ENCODE measurements at regions not wholly inside any gene's neighbourhood (a gene's known extent, or its start where the extent isn't known, plus 50 kb on each side); places are given as distances from the start of the nearest gene placed in this dataset.

DNA sequence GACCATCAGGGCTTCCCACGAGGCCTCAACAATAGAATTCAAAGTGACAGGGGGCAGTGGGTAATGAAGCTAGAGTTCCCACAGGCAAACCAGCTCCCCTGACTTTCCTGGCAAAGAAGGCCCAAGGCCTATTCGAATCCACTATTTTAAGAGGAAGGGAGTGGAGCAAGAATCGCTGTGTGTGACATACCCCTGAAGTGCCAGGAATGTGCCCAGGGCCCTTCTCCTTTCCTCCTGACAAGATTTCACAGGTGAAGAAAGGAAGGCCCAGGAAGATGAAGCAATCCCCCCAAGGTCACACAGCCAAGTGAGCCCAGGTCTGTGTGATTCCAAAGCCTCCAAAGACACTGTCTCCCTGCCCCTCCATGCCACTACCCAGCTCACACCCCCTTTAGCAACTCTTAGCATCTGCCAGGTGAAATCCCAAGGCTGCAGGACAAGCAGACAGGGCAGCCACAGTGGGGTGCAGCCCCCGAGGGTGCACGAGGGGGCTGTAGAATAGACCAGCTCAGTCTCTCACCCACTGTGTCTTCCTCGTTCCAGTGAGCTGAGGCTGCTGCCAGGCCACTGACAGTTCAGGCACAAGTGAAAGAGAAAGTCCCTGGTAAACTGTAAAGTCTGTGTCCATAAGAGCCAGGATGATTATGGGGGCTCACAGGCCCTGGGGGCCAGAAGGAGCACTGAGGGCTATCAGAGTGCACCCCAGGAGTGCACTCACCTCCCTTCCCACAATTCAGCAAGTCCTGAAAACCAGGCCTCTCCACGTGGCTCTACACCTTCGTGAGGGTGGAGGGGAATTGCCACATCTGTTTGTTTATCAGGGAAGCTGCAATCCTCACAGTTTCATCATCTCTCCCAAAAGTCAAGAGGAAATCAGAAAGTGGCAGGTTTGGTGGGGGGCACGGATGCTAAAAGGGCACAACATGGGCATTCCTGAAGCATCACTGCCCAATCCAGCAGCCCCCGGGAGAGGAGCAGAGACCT, 70.8 kb upstream of the ZMIZ1 start:
- H3K4me1 Mint-ChIP-seq: peaks cover 4 to 7% of the 10 kb centered on the region in 2 donors
- no peak overlapping the region for H3K27ac Mint-ChIP-seq
- no peaks in the 10 kb centered on the region for H3K36me3 Mint-ChIP-seq
- H3K4me3 Mint-ChIP-seq: no peak overlapping the region
- DNase-seq: no peak
- peaks cover 3 to 12% (median 6%) of the 10 kb centered on the region in 3 donors for H3K27me3 Mint-ChIP-seq (ENCODE audit: low read depth in 3 of 3)
- no peaks in the 10 kb centered on the region for H3K9me3 Mint-ChIP-seq

DNA sequence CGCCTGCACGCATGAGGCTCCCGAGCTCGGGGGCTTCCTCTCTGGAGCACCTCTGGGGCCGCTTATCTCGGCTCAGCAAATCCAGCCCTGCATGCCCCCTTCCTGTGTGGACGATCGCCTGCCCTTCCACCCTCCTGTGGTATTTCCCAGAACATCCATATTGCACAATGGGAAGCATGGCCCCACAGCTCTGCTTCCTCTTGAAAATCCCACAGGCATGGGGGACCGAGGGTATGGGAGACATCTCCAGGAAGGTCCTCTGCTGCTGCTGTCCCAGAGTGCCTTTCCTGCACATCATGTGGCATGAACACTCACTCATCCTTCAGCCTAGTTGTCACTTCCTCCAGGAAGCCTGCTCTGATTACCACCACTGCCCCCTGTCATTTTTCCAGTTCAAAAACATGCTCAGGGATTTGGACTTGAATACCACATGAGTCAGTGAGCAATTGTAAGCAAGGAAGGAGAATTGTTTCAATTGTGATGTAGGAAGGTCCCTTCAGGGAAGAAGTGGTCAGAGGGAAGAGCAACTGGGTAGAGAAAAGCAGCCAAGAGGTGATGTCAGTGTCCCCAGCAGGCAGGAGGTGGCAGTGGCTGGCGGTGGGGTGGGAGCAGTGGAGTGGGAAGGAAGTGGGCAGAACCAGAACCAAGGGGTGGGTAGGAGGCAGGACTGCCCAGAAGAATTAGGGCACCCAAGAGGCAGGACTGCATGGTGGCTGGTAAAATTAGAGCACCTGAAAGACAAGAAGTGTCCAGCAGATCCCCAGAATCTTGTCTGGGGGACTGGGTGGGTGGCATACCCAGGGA, 67.5 kb upstream of the ZMIZ1 start:
- no peak for DNase-seq
- H3K4me3 Mint-ChIP-seq: no peak overlapping the region
- H3K4me1 Mint-ChIP-seq: peaks cover 4 to 7% of the 10 kb centered on the region in 2 donors
- no peaks in the 10 kb centered on the region for H3K36me3 Mint-ChIP-seq
- H3K27ac Mint-ChIP-seq: peak overlapping the region in 1 of 6 donors; percentile 22
- no peaks in the 10 kb centered on the region for H3K9me3 Mint-ChIP-seq
- peaks cover 3 to 9% (median 6%) of the 10 kb centered on the region in 3 donors for H3K27me3 Mint-ChIP-seq (ENCODE audit: low read depth in 3 of 3)

- H3K27me3 Mint-ChIP-seq (ENCODE audit: low read depth in 3 of 3): peaks cover 4 to 9% (median 6%) of the 10 kb centered on the region in 3 donors
- no peak overlapping the region for H3K4me3 Mint-ChIP-seq
- no peak for DNase-seq
- no peaks in the 10 kb centered on the region for H3K36me3 Mint-ChIP-seq
- no peaks in the 10 kb centered on the region for H3K9me3 Mint-ChIP-seq
- no peak overlapping the region for H3K27ac Mint-ChIP-seq
- H3K4me1 Mint-ChIP-seq: peaks cover 4 to 7% of the 10 kb centered on the region in 2 donors
These were observed 66.4 kb upstream of the ZMIZ1 start for GRCh38 chr10:79002336-79002735.

GRCh38 chr10:79003183-79004100, 65.3 kb upstream of the ZMIZ1 start:
- Mint-ChIP-seq H3K9me3 (no peaks in the 10 kb centered on the region), H3K27me3 (ENCODE audit: low read depth in 3 of 3) (peaks cover 6 to 10% (median 9%) of the 10 kb centered on the region in 3 donors), H3K36me3 (no peaks in the 10 kb centered on the region), H3K4me3 (no peak overlapping the region), H3K4me1 (peaks cover 4 to 7% of the 10 kb centered on the region in 2 donors), H3K27ac (no peak overlapping the region)
- no peak for DNase-seq

DNA sequence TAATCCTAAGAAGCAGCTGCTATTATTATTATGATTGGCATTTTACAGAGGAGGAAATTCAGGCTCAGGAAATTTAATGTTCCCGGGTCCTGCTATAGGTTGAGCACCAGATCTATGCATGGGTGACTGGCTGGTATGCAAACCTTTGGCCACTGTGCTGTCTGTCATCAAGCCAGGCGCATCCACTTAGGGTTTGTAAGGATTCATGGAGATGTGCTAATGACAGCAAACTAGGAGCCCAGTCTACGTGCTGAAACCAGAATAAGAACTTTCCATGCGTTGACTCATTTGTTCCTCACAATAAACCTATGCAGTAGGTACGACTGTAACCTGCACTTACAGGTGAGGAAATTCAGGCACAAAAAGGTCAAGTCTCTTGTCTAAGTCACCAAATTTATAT, 64.5 kb upstream of the ZMIZ1 start:
- Mint-ChIP-seq H3K4me3 (no peak overlapping the region), H3K27me3 (ENCODE audit: low read depth in 3 of 3) (peaks cover 5 to 14% (median 6%) of the 10 kb centered on the region in 3 donors), H3K9me3 (no peaks in the 10 kb centered on the region), H3K36me3 (no peaks in the 10 kb centered on the region), H3K27ac (no peak overlapping the region), H3K4me1 (peaks cover 4 to 7% of the 10 kb centered on the region in 2 donors)
- DNase-seq: no peak

- no peak for DNase-seq
- Mint-ChIP-seq H3K4me3 (no peak overlapping the region), H3K27me3 (ENCODE audit: low read depth in 3 of 3) (peaks cover 5 to 8% (median 6%) of the 10 kb centered on the region in 3 donors), H3K4me1 (peaks cover 4 to 7% of the 10 kb centered on the region in 2 donors), H3K9me3 (no peaks in the 10 kb centered on the region), H3K27ac (no peak overlapping the region), H3K36me3 (no peaks in the 10 kb centered on the region)
These were observed 63.5 kb upstream of the ZMIZ1 start for GRCh38 chr10:79005126-79005810.

DNA sequence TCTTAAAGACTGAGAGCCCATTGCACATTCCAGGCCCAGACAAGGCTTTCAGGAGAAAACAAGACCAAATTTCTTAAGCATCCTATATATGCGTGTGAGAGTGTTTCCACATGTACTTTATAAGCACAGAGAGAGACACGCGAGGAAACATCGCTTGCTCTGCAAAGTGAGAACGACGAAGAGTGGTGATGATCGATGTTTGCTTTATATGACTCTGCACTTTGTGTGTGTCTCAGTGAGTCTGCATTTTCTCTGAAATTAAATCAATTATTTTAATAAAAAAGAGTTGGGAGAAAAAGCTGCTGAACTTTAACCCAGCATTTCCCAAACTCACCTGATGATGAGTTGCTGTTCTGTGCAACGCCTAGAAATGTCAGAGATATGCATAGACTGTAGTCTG, 61.7 kb upstream of the ZMIZ1 start:
- Mint-ChIP-seq H3K9me3 (no peaks in the 10 kb centered on the region), H3K4me1 (no peaks in the 10 kb centered on the region), H3K36me3 (no peaks in the 10 kb centered on the region), H3K4me3 (no peak overlapping the region), H3K27me3 (ENCODE audit: low read depth in 3 of 3) (peaks cover 3 to 8% (median 8%) of the 10 kb centered on the region in 3 donors), H3K27ac (no peak overlapping the region)
- no peak for DNase-seq

- Mint-ChIP-seq H3K4me3 (no peak overlapping the region), H3K27ac (no peak overlapping the region), H3K27me3 (ENCODE audit: low read depth in 3 of 3) (peaks cover 3 to 12% (median 6%) of the 10 kb centered on the region in 3 donors), H3K36me3 (no peaks in the 10 kb centered on the region), H3K4me1 (no peaks in the 10 kb centered on the region), H3K9me3 (no peaks in the 10 kb centered on the region)
- DNase-seq: no peak
These were observed 61.1 kb upstream of the ZMIZ1 start for GRCh38 chr10:79007421-79008319.

GRCh38 chr10:79009145-79009544, 59.6 kb upstream of the ZMIZ1 start:
- no peaks in the 10 kb centered on the region for H3K36me3 Mint-ChIP-seq
- H3K27ac Mint-ChIP-seq: no peak overlapping the region
- peaks cover 3 to 12% (median 6%) of the 10 kb centered on the region in 3 donors for H3K27me3 Mint-ChIP-seq (ENCODE audit: low read depth in 3 of 3)
- H3K4me3 Mint-ChIP-seq: no peak overlapping the region
- H3K4me1 Mint-ChIP-seq: no peaks in the 10 kb centered on the region
- DNase-seq: no peak
- H3K9me3 Mint-ChIP-seq: no peaks in the 10 kb centered on the region

DNA sequence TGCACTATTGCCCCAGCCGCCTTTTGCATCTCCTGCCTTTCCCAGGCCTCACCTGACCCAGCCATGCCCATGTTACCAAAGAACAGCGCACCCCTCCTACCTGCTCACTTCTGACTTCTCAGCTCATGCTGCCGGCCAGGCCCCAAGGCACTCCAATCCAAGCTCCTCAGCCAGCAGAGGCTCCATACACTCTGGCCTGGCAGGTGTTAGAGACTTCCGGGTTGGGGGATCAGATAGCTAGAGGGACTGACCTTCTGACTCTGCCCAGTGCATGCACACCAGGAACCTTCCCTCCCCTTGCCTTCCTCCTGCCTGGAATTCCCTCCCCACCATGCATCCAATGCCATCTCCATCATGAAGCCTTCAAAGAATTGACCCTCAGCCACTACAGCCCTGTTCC, 56.2 kb upstream of the ZMIZ1 start:
- Mint-ChIP-seq H3K36me3 (no peaks in the 10 kb centered on the region), H3K27me3 (ENCODE audit: low read depth in 3 of 3) (peaks cover 2 to 12% (median 3%) of the 10 kb centered on the region in 3 donors), H3K9me3 (peaks cover 0 to 2% (median under 1%) of the 10 kb centered on the region in 6 donors), H3K4me3 (no peak overlapping the region), H3K4me1 (no peaks in the 10 kb centered on the region), H3K27ac (no peak overlapping the region)
- no peak for DNase-seq

DNA sequence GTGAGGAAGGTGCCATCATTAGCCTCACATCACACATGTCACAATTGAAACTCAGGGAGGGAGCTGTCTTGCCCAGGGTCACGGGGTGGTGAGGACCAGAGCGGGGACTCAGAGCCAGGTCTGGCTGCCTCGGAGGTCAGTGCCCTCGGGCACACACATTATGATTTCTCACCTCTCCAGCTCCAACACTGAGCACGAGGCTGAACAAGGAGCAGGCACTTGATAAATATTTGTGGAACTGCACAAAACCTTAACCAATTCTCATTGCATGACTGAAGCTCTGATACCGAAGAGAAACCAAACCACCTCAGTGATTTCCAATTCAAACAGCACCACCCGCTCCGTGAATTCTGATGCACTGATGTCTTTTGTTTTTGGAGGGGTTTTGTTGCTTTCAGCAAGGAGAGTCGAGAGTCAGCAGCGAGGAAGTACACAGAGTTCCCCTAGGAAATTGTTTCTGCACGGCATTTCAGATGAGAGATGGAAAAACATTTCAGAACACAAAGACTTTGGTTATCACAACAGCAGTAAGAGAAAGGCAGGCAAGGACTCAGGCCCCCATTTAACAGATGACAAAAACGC, 55.3 kb upstream of the ZMIZ1 start:
- H3K27me3 Mint-ChIP-seq (ENCODE audit: low read depth in 3 of 3): peaks cover 2 to 7% (median 4%) of the 10 kb centered on the region in 3 donors
- peaks cover 0 to 8% (median under 1%) of the 10 kb centered on the region in 6 donors for H3K9me3 Mint-ChIP-seq
- H3K27ac Mint-ChIP-seq: no peak overlapping the region
- no peaks in the 10 kb centered on the region for H3K4me1 Mint-ChIP-seq
- H3K36me3 Mint-ChIP-seq: no peaks in the 10 kb centered on the region
- no peak for DNase-seq
- no peak overlapping the region for H3K4me3 Mint-ChIP-seq

DNA sequence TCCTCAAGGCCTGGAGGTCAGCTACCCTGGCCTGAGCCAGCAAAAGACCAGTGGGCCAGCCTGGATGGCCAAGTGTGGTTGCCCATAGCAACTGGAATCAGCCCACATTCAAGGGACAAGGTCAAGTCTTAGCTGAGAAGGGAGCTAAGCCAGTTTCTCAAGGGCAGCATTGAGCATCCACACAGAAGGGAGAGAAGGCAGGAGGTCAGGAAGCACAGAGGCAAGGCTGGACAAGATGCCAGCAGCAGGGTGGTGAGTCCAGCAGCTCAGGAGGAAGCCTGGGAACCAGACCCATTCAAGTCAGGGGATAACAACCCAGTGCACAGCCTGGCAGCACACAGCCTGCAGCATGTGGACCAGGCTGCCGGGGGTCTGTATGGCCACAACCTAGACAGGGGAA, 54.0 kb upstream of the ZMIZ1 start:
- peaks cover 0 to 3% of the 10 kb centered on the region in 2 donors for H3K4me1 Mint-ChIP-seq
- H3K4me3 Mint-ChIP-seq: no peak overlapping the region
- H3K27me3 Mint-ChIP-seq (ENCODE audit: low read depth in 3 of 3): peaks cover 2 to 6% (median 4%) of the 10 kb centered on the region in 3 donors
- H3K9me3 Mint-ChIP-seq: peaks cover 0 to 8% (median under 1%) of the 10 kb centered on the region in 6 donors
- no peak overlapping the region for H3K27ac Mint-ChIP-seq
- DNase-seq: no peak
- no peaks in the 10 kb centered on the region for H3K36me3 Mint-ChIP-seq
